B cell (primary cell): ENCODE measurements at regions not wholly inside any gene's neighbourhood (a gene's known extent, or its start where the extent isn't known, plus 50 kb on each side); places are given as distances from the start of the nearest gene placed in this dataset.

Source experiments
- EZH2 ChIP-seq: IDR thresholded peaks from 2 replicates; pipeline ENCODE4 v1.6.1; 2012; ENCODE audit warnings: borderline replicate concordance, low read depth, mild to moderate bottlenecking, moderate library complexity, low read length; ENCODE audit not compliant: insufficient read depth, poor library complexity, severe bottlenecking
- TF ChIP-seq, protein P1 (sequence below): fragments of 200-600 bp; IDR thresholded peaks from one replicate; pipeline ENCODE4 v1.8.0; 2022; ENCODE audit warnings: antibody characterized with exemption, mild to moderate bottlenecking

DNA sequence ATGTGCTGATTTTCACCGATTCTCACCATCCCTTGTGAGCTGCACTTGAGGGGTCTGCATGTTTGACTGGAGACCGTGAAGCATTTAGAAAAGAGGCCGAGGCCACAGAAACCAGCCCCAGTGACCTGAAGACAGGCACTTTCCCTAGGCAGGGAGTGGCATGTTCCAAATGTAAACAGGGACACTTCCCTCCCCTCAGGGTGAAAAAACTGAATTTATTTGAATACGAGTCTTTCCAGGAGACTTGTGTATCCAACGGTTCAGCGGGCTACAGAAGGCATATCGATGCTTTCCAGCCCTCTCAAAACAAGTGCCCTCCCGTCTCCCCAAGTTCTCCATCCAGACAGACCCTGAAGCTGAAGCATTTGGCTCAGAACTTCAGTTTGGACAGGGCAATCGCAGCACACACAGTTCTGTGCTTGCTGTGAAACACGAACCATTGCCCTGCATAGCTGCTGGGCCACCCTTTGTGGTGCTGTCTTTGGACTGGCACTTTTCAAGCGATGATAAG is 106.1 kb downstream of the ZIC5 start:
- TF ChIP-seq, protein P1, sequence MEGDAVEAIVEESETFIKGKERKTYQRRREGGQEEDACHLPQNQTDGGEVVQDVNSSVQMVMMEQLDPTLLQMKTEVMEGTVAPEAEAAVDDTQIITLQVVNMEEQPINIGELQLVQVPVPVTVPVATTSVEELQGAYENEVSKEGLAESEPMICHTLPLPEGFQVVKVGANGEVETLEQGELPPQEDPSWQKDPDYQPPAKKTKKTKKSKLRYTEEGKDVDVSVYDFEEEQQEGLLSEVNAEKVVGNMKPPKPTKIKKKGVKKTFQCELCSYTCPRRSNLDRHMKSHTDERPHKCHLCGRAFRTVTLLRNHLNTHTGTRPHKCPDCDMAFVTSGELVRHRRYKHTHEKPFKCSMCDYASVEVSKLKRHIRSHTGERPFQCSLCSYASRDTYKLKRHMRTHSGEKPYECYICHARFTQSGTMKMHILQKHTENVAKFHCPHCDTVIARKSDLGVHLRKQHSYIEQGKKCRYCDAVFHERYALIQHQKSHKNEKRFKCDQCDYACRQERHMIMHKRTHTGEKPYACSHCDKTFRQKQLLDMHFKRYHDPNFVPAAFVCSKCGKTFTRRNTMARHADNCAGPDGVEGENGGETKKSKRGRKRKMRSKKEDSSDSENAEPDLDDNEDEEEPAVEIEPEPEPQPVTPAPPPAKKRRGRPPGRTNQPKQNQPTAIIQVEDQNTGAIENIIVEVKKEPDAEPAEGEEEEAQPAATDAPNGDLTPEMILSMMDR, result no peak
- no peak for TF ChIP-seq EZH2
